ENCODE measurements at regions not wholly inside any gene's neighbourhood (a gene's known extent, or its start where the extent isn't known, plus 50 kb on each side); places are given as distances from the start of the nearest gene placed in this dataset.

DNA sequence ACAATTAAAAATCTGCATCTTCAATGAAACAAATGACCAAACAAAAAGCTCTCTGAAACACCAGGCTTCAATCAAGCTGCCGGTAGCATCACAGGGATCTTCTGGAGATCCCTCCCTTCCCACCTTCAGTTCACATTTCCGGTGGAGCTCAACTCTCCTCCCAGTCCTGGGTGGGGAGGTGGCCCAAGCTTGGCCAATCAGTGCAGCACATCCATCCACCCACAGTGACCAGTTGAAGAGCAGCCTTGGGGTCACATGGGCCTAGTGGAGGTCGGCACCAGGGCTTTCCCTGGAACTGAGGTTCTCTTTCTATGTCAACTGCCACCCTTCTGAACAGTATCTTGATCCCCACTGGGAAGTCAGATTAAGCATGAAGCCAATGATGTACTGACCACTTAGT is 620.1 kb upstream of the MGMT start:
- H2AFZ ChIP-seq (ENCODE audit: low read depth, low read length) = no peak overlapping the region
- H3K9ac ChIP-seq (ENCODE audit: low read depth, low read length) = no peak overlapping the region
- H3K27ac ChIP-seq (ENCODE audit: low read length) = no peak overlapping the region
- H3K79me2 ChIP-seq (ENCODE audit: insufficient read depth, low read length) = no peaks in the 10 kb centered on the region
- no peaks in the 10 kb centered on the region for H3K9me3 ChIP-seq (ENCODE audit: insufficient read depth, low read length, severe bottlenecking)
- H3K27me3 ChIP-seq (ENCODE audit: insufficient read depth, low read length, poor library complexity) = no peaks in the 10 kb centered on the region
- DNase-seq (no peak), ATAC-seq (ENCODE audit: insufficient read depth, low read depth) (no peak)
- TF ChIP-seq EZH2 (IDR thresholded peaks at IDR 0.05; ENCODE audit: borderline replicate concordance, low read depth, low read length, severe bottlenecking) = no peak
- TF ChIP-seq, protein P1, sequence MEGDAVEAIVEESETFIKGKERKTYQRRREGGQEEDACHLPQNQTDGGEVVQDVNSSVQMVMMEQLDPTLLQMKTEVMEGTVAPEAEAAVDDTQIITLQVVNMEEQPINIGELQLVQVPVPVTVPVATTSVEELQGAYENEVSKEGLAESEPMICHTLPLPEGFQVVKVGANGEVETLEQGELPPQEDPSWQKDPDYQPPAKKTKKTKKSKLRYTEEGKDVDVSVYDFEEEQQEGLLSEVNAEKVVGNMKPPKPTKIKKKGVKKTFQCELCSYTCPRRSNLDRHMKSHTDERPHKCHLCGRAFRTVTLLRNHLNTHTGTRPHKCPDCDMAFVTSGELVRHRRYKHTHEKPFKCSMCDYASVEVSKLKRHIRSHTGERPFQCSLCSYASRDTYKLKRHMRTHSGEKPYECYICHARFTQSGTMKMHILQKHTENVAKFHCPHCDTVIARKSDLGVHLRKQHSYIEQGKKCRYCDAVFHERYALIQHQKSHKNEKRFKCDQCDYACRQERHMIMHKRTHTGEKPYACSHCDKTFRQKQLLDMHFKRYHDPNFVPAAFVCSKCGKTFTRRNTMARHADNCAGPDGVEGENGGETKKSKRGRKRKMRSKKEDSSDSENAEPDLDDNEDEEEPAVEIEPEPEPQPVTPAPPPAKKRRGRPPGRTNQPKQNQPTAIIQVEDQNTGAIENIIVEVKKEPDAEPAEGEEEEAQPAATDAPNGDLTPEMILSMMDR (IDR thresholded peaks at IDR 0.05; ENCODE audit: borderline replicate concordance, extremely low read depth, low read length, poor library complexity, severe bottlenecking) = no peak
- 0 out of 2 replicates have a peak, but pooled peaks cover 5% of the 10 kb centered on the region for H3K4me1 ChIP-seq (ENCODE audit: insufficient read depth, low read length)
- no peaks in the 10 kb centered on the region for H3K36me3 ChIP-seq (ENCODE audit: insufficient read depth, low read length)
- H4K20me1 ChIP-seq (ENCODE audit: insufficient read depth, low read length) = no peaks in the 10 kb centered on the region
- H3K4me2 ChIP-seq (ENCODE audit: insufficient read depth, low read length) = no peak overlapping the region
- no peak overlapping the region for H3K4me3 ChIP-seq (ENCODE audit: low read depth in 1 of 2, low read length in 2 of 2)

DNA sequence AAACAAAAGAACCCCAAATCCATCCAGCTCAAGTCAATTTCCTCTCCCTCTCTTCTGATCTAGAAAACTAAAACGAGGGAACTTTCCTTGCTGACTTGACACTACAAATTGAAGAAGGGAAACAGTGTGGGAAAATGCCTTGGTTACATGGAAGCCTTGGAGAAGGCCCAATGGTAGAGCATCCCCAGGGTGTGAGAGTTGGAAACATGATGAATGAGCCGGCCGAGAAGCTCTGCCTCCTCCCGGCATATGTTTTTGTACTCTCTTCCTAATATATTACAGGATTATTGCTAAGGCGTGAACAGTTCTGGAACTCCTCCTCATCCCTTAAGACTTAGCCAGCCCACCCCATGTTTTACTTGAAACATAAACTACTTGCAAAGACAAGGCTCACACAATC is 618.2 kb upstream of the MGMT start:
- no peak overlapping the region for H2AFZ ChIP-seq (ENCODE audit: low read depth, low read length)

DNA sequence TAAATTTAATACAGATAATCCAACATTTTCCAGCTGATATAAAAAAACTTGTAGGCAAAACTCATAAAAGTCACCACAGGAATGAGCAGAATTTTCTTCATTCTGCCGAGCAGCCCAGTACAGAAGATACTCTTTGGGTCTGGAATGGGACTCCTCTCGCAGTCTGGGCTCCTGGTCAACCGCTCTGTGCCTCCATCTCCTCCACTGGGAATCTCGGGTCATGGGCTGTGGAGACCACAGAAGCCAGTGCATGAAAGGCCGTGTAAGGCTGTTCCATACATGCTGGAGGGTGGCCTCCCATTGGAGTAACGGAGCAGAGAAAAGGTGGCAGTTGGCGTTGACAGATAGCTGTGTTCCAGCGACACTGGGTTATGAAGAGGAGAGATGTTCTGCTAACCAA is 616.4 kb upstream of the MGMT start:
- Histone ChIP-seq H3K79me2 (ENCODE audit: insufficient read depth, low read length) (no peaks in the 10 kb centered on the region), H3K4me2 (ENCODE audit: insufficient read depth, low read length) (no peak overlapping the region), H3K27me3 (ENCODE audit: insufficient read depth, low read length, poor library complexity) (no peaks in the 10 kb centered on the region), H2AFZ (ENCODE audit: low read depth, low read length) (no peak overlapping the region), H4K20me1 (ENCODE audit: insufficient read depth, low read length) (no peaks in the 10 kb centered on the region), H3K4me3 (ENCODE audit: low read depth in 1 of 2, low read length in 2 of 2) (no peak overlapping the region), H3K27ac (ENCODE audit: low read length) (no peak overlapping the region), H3K9ac (ENCODE audit: low read depth, low read length) (no peak overlapping the region), H3K9me3 (ENCODE audit: insufficient read depth, low read length, severe bottlenecking) (no peaks in the 10 kb centered on the region), H3K4me1 (ENCODE audit: insufficient read depth, low read length) (0 out of 2 replicates have a peak, but pooled peaks cover 5% of the 10 kb centered on the region), H3K36me3 (ENCODE audit: insufficient read depth, low read length) (no peaks in the 10 kb centered on the region)
- ATAC-seq (ENCODE audit: insufficient read depth, low read depth) (no peak), DNase-seq (no peak)
- no peak for TF ChIP-seq EZH2 (IDR thresholded peaks at IDR 0.05; ENCODE audit: borderline replicate concordance, low read depth, low read length, severe bottlenecking)
- TF ChIP-seq, protein P1 (IDR thresholded peaks at IDR 0.05; ENCODE audit: borderline replicate concordance, extremely low read depth, low read length, poor library complexity, severe bottlenecking) = no peak

More for the DNA sequence above, 618.2 kb upstream of the MGMT start:
- no peak overlapping the region for H3K4me2 ChIP-seq (ENCODE audit: insufficient read depth, low read length)
- no peak overlapping the region for H3K4me3 ChIP-seq (ENCODE audit: low read depth in 1 of 2, low read length in 2 of 2)
- no peak for ATAC-seq (ENCODE audit: insufficient read depth, low read depth)
- H3K27me3 ChIP-seq (ENCODE audit: insufficient read depth, low read length, poor library complexity) = no peaks in the 10 kb centered on the region
- H3K36me3 ChIP-seq (ENCODE audit: insufficient read depth, low read length) = no peaks in the 10 kb centered on the region
- H3K9me3 ChIP-seq (ENCODE audit: insufficient read depth, low read length, severe bottlenecking) = no peaks in the 10 kb centered on the region
- H3K9ac ChIP-seq (ENCODE audit: low read depth, low read length) = no peak overlapping the region
- H3K27ac ChIP-seq (ENCODE audit: low read length) = no peak overlapping the region
- H3K79me2 ChIP-seq (ENCODE audit: insufficient read depth, low read length) = no peaks in the 10 kb centered on the region
- DNase-seq = no peak
- no peaks in the 10 kb centered on the region for H4K20me1 ChIP-seq (ENCODE audit: insufficient read depth, low read length)
- H3K4me1 ChIP-seq (ENCODE audit: insufficient read depth, low read length) = 0 out of 2 replicates have a peak, but pooled peaks cover 5% of the 10 kb centered on the region
- TF ChIP-seq EZH2 (IDR thresholded peaks at IDR 0.05; ENCODE audit: borderline replicate concordance, low read depth, low read length, severe bottlenecking) = no peak
- TF ChIP-seq, protein P1 (IDR thresholded peaks at IDR 0.05; ENCODE audit: borderline replicate concordance, extremely low read depth, low read length, poor library complexity, severe bottlenecking) = no peak

DNA sequence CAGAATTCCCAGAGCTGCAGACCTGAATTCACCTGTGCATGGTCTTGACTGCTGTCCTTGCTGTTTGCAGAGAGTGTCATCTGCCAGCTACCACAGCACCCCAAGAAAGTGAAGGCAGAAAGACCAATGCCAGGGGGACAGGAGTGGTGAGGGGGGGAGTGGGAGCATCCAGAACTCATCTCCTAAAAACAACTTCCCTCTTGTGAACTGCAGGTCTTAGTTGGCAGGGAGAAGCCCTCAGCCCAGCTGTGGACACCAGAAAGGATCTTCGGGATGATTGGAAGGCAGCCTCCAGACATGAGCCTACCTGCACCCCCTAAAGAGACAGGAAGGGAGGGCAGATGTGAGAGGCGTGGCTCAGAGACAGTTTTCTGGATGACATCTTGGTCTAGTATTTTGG is 615.8 kb upstream of the MGMT start:
- no peak overlapping the region for H3K9ac ChIP-seq (ENCODE audit: low read depth, low read length)
- no peak for TF ChIP-seq EZH2 (IDR thresholded peaks at IDR 0.05; ENCODE audit: borderline replicate concordance, low read depth, low read length, severe bottlenecking)
- TF ChIP-seq, protein P1 (IDR thresholded peaks at IDR 0.05; ENCODE audit: borderline replicate concordance, extremely low read depth, low read length, poor library complexity, severe bottlenecking) = no peak
- DNase-seq (no peak), ATAC-seq (ENCODE audit: insufficient read depth, low read depth) (no peak)
- no peaks in the 10 kb centered on the region for H3K36me3 ChIP-seq (ENCODE audit: insufficient read depth, low read length)
- no peak overlapping the region for H3K27ac ChIP-seq (ENCODE audit: low read length)
- H3K27me3 ChIP-seq (ENCODE audit: insufficient read depth, low read length, poor library complexity) = no peaks in the 10 kb centered on the region
- no peak overlapping the region for H3K4me3 ChIP-seq (ENCODE audit: low read depth in 1 of 2, low read length in 2 of 2)
- no peaks in the 10 kb centered on the region for H4K20me1 ChIP-seq (ENCODE audit: insufficient read depth, low read length)
- no peak overlapping the region for H3K4me2 ChIP-seq (ENCODE audit: insufficient read depth, low read length)
- no peaks in the 10 kb centered on the region for H3K79me2 ChIP-seq (ENCODE audit: insufficient read depth, low read length)
- no peaks in the 10 kb centered on the region for H3K9me3 ChIP-seq (ENCODE audit: insufficient read depth, low read length, severe bottlenecking)
- no peak overlapping the region for H2AFZ ChIP-seq (ENCODE audit: low read depth, low read length)
- H3K4me1 ChIP-seq (ENCODE audit: insufficient read depth, low read length) = 0 out of 2 replicates have a peak, but pooled peaks cover 5% of the 10 kb centered on the region
